ENCODE measurements at regions not wholly inside any gene's neighbourhood (a gene's known extent, or its start where the extent isn't known, plus 50 kb on each side); places are given as distances from the start of the nearest gene placed in this dataset.

DNA sequence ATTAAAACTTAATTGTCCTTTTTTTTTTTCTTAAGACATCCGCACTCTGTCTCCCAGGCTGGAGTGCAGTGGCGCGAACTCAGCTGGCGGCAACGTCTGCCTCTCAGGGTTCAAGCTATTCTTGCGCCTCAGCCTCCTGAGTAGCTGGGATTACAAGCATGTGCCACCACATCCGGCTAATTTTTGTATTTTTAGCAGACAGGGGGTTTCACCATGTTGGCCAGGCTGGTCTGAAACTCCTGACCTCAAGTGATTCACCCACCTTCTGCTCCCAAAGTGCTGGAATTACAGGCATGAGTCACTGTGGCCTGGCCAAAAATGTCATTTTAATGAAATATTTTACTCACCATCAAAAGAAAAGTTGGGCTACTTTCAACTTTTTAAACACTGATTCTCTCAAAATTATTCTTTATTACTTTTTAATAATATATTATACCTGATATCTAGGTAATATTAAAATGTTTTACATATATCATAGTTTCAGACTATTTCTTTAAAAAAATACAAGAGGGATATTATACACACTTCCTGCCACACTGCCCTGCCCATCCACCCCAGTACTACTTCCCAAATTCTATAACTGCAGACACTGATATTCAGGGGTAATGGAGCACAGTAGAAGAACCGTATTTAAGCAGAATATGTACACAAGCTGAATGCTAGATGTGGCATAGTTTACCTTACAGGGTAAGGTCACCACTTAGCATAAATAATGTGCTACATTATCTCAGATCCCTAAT lies 723.9 kb upstream of the ZNF385D start:
- Histone ChIP-seq H3K4me1 (ENCODE audit: control insufficient read depth in 1 of 2, insufficient read depth in 2 of 2, low read length in 2 of 2) (no peaks in the 10 kb centered on the region), H2AFZ (ENCODE audit: low read depth, low read length, poor library complexity, severe bottlenecking) (no peak overlapping the region), H4K20me1 (ENCODE audit: insufficient read depth) (no peaks in the 10 kb centered on the region), H3K9ac (ENCODE audit: low read length) (no peak overlapping the region), H3K4me2 (ENCODE audit: low read length) (no peak overlapping the region), H3K9me2 (ENCODE audit: insufficient read depth) (no peaks in the 10 kb centered on the region), H3K27me3 (ENCODE audit: insufficient read depth, low read length) (no peaks in the 10 kb centered on the region), H3K27ac (ENCODE audit: low read depth, low read length) (no peak overlapping the region), H3K36me3 (ENCODE audit: control insufficient read depth in 1 of 2, insufficient read depth in 2 of 2, low read length in 2 of 2) (no peaks in the 10 kb centered on the region), H3K9me3 (ENCODE audit: control insufficient read depth in 1 of 2, insufficient read depth in 1 of 2, low read depth in 1 of 2, low read length in 2 of 2) (no peaks in the 10 kb centered on the region; a peak in 1 of 4 replicates), H3K79me2 (ENCODE audit: insufficient read depth, low read length) (no peaks in the 10 kb centered on the region), H3K4me3 (replicated peaks in 1 of 2; ENCODE audit: low read depth in 1 of 2, low read length in 2 of 2) (no peak overlapping the region)
- ChIA-PET POLR2A (no interaction called here), RAD21 (ENCODE audit: low non-redundant PET in 1 of 2, low total read pairs in 2 of 2, uncharacterized antibody in 2 of 2, unreplicated experiment in 2 of 2) (no interaction called here), CTCF (no interaction called here)
- intact Hi-C loops (cut with micrococcal nuclease), result no loop called here
- no peak for DNase-seq (ENCODE audit: low read depth, low spot score)
- TF ChIP-seq, protein P1, sequence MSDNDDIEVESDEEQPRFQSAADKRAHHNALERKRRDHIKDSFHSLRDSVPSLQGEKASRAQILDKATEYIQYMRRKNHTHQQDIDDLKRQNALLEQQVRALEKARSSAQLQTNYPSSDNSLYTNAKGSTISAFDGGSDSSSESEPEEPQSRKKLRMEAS (IDR thresholded peaks at IDR 0.05), result no peak
- no TSS peak for BruUV-seq (replicated peaks)
- no peak for ATAC-seq

GRCh38 chr3:22475665-22476240 lies 724.7 kb upstream of the ZNF385D start:
- H3K27me3 ChIP-seq (ENCODE audit: insufficient read depth, low read length), result no peaks in the 10 kb centered on the region
- BruUV-seq (replicated peaks), result no TSS peak
- no peak overlapping the region for H2AFZ ChIP-seq (ENCODE audit: low read depth, low read length, poor library complexity, severe bottlenecking)
- H3K9ac ChIP-seq (ENCODE audit: low read length), result no peak overlapping the region
- ATAC-seq, result no peak
- H3K36me3 ChIP-seq (ENCODE audit: control insufficient read depth in 1 of 2, insufficient read depth in 2 of 2, low read length in 2 of 2), result no peaks in the 10 kb centered on the region
- no peaks in the 10 kb centered on the region; a peak in 1 of 4 replicates for H3K9me3 ChIP-seq (ENCODE audit: control insufficient read depth in 1 of 2, insufficient read depth in 1 of 2, low read depth in 1 of 2, low read length in 2 of 2)
- H3K9me2 ChIP-seq (ENCODE audit: insufficient read depth), result no peaks in the 10 kb centered on the region
- no peak overlapping the region for H3K4me3 ChIP-seq (replicated peaks in 1 of 2; ENCODE audit: low read depth in 1 of 2, low read length in 2 of 2)
- H3K4me1 ChIP-seq (ENCODE audit: control insufficient read depth in 1 of 2, insufficient read depth in 2 of 2, low read length in 2 of 2), result no peaks in the 10 kb centered on the region
- H3K27ac ChIP-seq (ENCODE audit: low read depth, low read length), result no peak overlapping the region
- intact Hi-C loops (cut with micrococcal nuclease), result no loop called here
- H3K79me2 ChIP-seq (ENCODE audit: insufficient read depth, low read length), result no peaks in the 10 kb centered on the region
- RAD21 ChIA-PET (ENCODE audit: low non-redundant PET in 1 of 2, low total read pairs in 2 of 2, uncharacterized antibody in 2 of 2, unreplicated experiment in 2 of 2), result no interaction called here
- POLR2A ChIA-PET, result no interaction called here
- TF ChIP-seq ZFX (IDR thresholded peaks at IDR 0.05) (no peak), POLR2AphosphoS5 (IDR thresholded peaks at IDR 0.05; ENCODE audit: low read depth, low read length) (no peak), SIN3A (IDR thresholded peaks at IDR 0.05; ENCODE audit: low read depth) (no peak), FOSL1 (IDR thresholded peaks at IDR 0.05; ENCODE audit: low read depth) (no peak), JUND (IDR thresholded peaks at IDR 0.05) (no peak)
- CTCF ChIA-PET, result no interaction called here
- H3K4me2 ChIP-seq (ENCODE audit: low read length), result no peak overlapping the region
- no peaks in the 10 kb centered on the region for H4K20me1 ChIP-seq (ENCODE audit: insufficient read depth)
- DNase-seq (ENCODE audit: low read depth, low spot score), result no peak
